CD14-positive monocyte (primary cell): ENCODE measurements at regions not wholly inside any gene's neighbourhood (a gene's known extent, or its start where the extent isn't known, plus 50 kb on each side); places are given as distances from the start of the nearest gene placed in this dataset.

Source experiments
- DNase-seq, 3 donors: peaks; one replicate each; pipeline ENCODE4 v3.0.0-alpha.2; 2011 to 2022
- H2AFZ ChIP-seq: 2 replicates; pipeline ENCODE4 v1.6.0; 2012; ENCODE audit warnings: mild to moderate bottlenecking, low read depth, low read length, inconsistent platforms; ENCODE audit not compliant: insufficient read depth, poor library complexity, severe bottlenecking
- H3K27ac ChIP-seq, 2 donors: 1 replicate in 1 of 2; 2 replicates in 1 of 2; pipeline ENCODE4 v1.5.1; 2012 to 2013; ENCODE audit warnings: low read length in 2 of 2, control low read depth in 1 of 2, inconsistent platforms in 1 of 2, low read depth in 1 of 2, mild to moderate bottlenecking in 1 of 2
- H3K27me3 ChIP-seq, 2 donors: one replicate each; pipeline versions ENCODE4 v1.6.0 to v1.6.1; 2011 to 2013; ENCODE audit warnings: low read length in 2 of 2; ENCODE audit not compliant: control insufficient read depth in 2 of 2, insufficient read depth in 2 of 2
- H3K36me3 ChIP-seq, 2 donors: replicated peaks in 1 of 2; 1 replicate in 1 of 2; 2 replicates in 1 of 2; pipeline versions ENCODE4 v1.5.1 to v1.6.1; 2012 to 2013; ENCODE audit warnings: low read length in 2 of 2, control low read depth in 1 of 2, inconsistent platforms in 1 of 2, mild to moderate bottlenecking in 1 of 2; ENCODE audit not compliant: insufficient read depth in 2 of 2, control insufficient read depth in 1 of 2
- H3K4me1 ChIP-seq, 2 donors: 1 replicate in 1 of 2; 2 replicates in 1 of 2; pipeline versions ENCODE4 v1.5.1 to v1.6.1; 2012 to 2013; ENCODE audit warnings: low read length in 2 of 2, control low read depth in 1 of 2, inconsistent platforms in 1 of 2, mild to moderate bottlenecking in 1 of 2, moderate library complexity in 1 of 2; ENCODE audit not compliant: insufficient read depth in 2 of 2, control insufficient read depth in 1 of 2
- H3K4me2 ChIP-seq: replicated peaks from 2 replicates; pipeline ENCODE3; 2012; ENCODE audit warnings: low read length, moderate library complexity, mild to moderate bottlenecking; ENCODE audit not compliant: poor library complexity, severe bottlenecking; ENCODE audit errors: extremely low read depth
- H3K4me3 ChIP-seq, 3 experiments: fragments of 200-600 bp in 1 of 3; sonication (generic) in 1 of 3; replicated peaks in 1 of 3; 1 replicate in 2 of 3; 2 replicates in 1 of 3; pipeline ENCODE4 v1.5.1; 2011 to 2013; ENCODE audit warnings: low read length in 3 of 3, mild to moderate bottlenecking in 3 of 3, control low read depth in 2 of 3, low read depth in 2 of 3, inconsistent platforms in 1 of 3, moderate library complexity in 1 of 3
- H3K79me2 ChIP-seq: 2 replicates; pipeline ENCODE4 v1.6.0; 2012; ENCODE audit warnings: mild to moderate bottlenecking, control low read depth, inconsistent platforms, low read length, moderate library complexity; ENCODE audit not compliant: insufficient read depth
- H3K9ac ChIP-seq: 2 replicates; pipeline ENCODE4 v1.6.0; 2017; ENCODE audit warnings: low read length, mild to moderate bottlenecking; ENCODE audit not compliant: insufficient read depth, poor library complexity, severe bottlenecking
- H3K9me3 ChIP-seq, 2 donors: replicated peaks in 1 of 2; 1 replicate in 1 of 2; 2 replicates in 1 of 2; pipeline versions ENCODE4 v1.5.1 to v1.6.1; 2012 to 2013; ENCODE audit warnings: low read length in 2 of 2, control low read depth in 1 of 2; ENCODE audit not compliant: control insufficient read depth in 1 of 2, insufficient read depth in 1 of 2
- H4K20me1 ChIP-seq: 2 replicates; pipeline ENCODE4 v1.6.0; 2012; ENCODE audit warnings: mild to moderate bottlenecking, low read length, control low read depth, moderate library complexity; ENCODE audit not compliant: insufficient read depth
- H3K27ac Mint-ChIP-seq, 7 donors: one replicate each; pipeline ENCODE4 v1.8.0; 2020; ENCODE audit warnings: mild to moderate bottlenecking in 7 of 7, mixed read lengths in 7 of 7, moderate library complexity in 6 of 7, inconsistent platforms in 2 of 7
- H3K27me3 Mint-ChIP-seq, 3 donors: one replicate each; pipeline ENCODE4 v1.8.0; 2021 to 2022; ENCODE audit warnings: low read depth in 3 of 3, mild to moderate bottlenecking in 3 of 3, mixed read lengths in 3 of 3, moderate library complexity in 3 of 3, inconsistent platforms in 1 of 3
- H3K36me3 Mint-ChIP-seq, 2 donors: one replicate each; pipeline ENCODE4 v1.8.0; 2020; ENCODE audit warnings: mixed read lengths in 2 of 2, inconsistent platforms in 1 of 2, mild to moderate bottlenecking in 1 of 2
- H3K4me1 Mint-ChIP-seq: one replicate; pipeline ENCODE4 v1.8.0; 2020; ENCODE audit warnings: mild to moderate bottlenecking, mixed read lengths
- H3K4me3 Mint-ChIP-seq, 2 donors: one replicate each; pipeline ENCODE4 v1.8.0; 2020; ENCODE audit warnings: mild to moderate bottlenecking in 2 of 2, mixed read lengths in 2 of 2, moderate library complexity in 1 of 2
- H3K9me3 Mint-ChIP-seq, 7 donors: one replicate each; pipeline ENCODE4 v1.8.0; 2020 to 2022; ENCODE audit warnings: mixed read lengths in 7 of 7, mild to moderate bottlenecking in 6 of 7, moderate library complexity in 6 of 7, inconsistent platforms in 2 of 7
- CTCF ChIP-seq: fragments of 200-600 bp; IDR thresholded peaks from one replicate; pipeline ENCODE4 v1.8.0; 2022; ENCODE audit warnings: antibody characterized with exemption, mild to moderate bottlenecking
- WGBS: methylation state at CpG from one replicate; pipeline ENCODE4 v1.1.5; 2013; ENCODE audit warnings: missing lambda C conversion rate; ENCODE audit not compliant: insufficient coverage; 5-methylcytosine and 5-hydroxymethylcytosine counted together
- intact Hi-C, 2 donors: fragments of 100-400 bp; cut with micrococcal nuclease; formaldehyde crosslinking; loops; one replicate each; pipeline versions ENCODE4 v1.15.0 to v1.15.1; 2023

- Histone ChIP-seq H2AFZ (no peak overlapping the region), H3K9ac (no peak overlapping the region), H3K4me3 (no peak overlapping the region), H3K27me3 (no peaks in the 10 kb centered on the region), H3K79me2 (no peaks in the 10 kb centered on the region), H3K4me1 (no peaks in the 10 kb centered on the region), H3K9me3 (peaks cover 38 to 46% of the 10 kb centered on the region in 2 donors), H3K4me2 (no peak overlapping the region), H3K27ac (no peak overlapping the region), H4K20me1 (no peaks in the 10 kb centered on the region), H3K36me3 (no peaks in the 10 kb centered on the region)
- Mint-ChIP-seq H3K4me3 (no peak overlapping the region), H3K27me3 (peaks cover 0 to 2% (median 0%) of the 10 kb centered on the region in 3 donors), H3K36me3 (no peaks in the 10 kb centered on the region), H3K4me1 (no peaks in the 10 kb centered on the region), H3K9me3 (peaks cover 4 to 47% (median 11%) of the 10 kb centered on the region in 7 donors), H3K27ac (no peak overlapping the region)
- intact Hi-C loops = no loop called here
- no peak for DNase-seq
- WGBS = 80% methylated on average over 1 of the region's 3 CpGs
- no peak for TF ChIP-seq CTCF
Measured at GRCh38 chr3:165624761-165625160, 212.5 kb downstream of the BCHE start.

DNA sequence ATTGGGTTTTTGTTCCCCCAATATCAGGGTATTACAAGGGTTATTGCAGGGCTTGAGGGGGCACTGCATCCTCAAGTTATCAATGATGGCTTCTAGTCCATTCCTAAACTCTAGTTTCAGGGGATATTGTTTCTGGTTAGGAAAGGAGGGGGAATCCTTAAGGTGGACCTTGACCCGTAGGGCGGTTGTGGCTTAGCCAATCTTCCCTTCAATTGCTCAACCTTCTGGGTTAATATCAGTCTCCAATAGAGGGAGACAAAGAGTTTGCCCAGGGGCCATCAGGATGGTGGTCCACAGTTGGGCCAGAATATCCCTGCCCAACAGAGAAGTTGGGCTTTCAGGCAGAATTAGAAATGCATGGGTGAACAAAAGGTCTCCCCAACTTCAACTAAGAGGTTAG is 214.9 kb downstream of the BCHE start:
- no peaks in the 10 kb centered on the region for H3K27me3 ChIP-seq
- no peaks in the 10 kb centered on the region for H3K79me2 ChIP-seq
- no peak overlapping the region for H3K4me3 ChIP-seq
- Mint-ChIP-seq H3K9me3 (peaks cover 4 to 39% (median 11%) of the 10 kb centered on the region in 7 donors), H3K36me3 (no peaks in the 10 kb centered on the region), H3K27me3 (peaks cover 0 to 2% (median 0%) of the 10 kb centered on the region in 3 donors), H3K4me3 (no peak overlapping the region), H3K4me1 (no peaks in the 10 kb centered on the region), H3K27ac (no peak overlapping the region)
- DNase-seq = no peak
- H3K4me1 ChIP-seq = no peaks in the 10 kb centered on the region
- WGBS = no CpG with 5 or more reads among the region's 2 CpGs
- no peak overlapping the region for H3K9ac ChIP-seq
- H2AFZ ChIP-seq = no peak overlapping the region
- TF ChIP-seq CTCF = no peak
- H3K9me3 ChIP-seq = peaks cover 33 to 38% of the 10 kb centered on the region in 2 donors
- no peaks in the 10 kb centered on the region for H4K20me1 ChIP-seq
- H3K27ac ChIP-seq = no peak overlapping the region
- no peaks in the 10 kb centered on the region for H3K36me3 ChIP-seq
- intact Hi-C loops = no loop called here
- no peak overlapping the region for H3K4me2 ChIP-seq
